Myocyte (in vitro differentiated cells): ENCODE measurements at regions not wholly inside any gene's neighbourhood (a gene's known extent, or its start where the extent isn't known, plus 50 kb on each side); places are given as distances from the start of the nearest gene placed in this dataset.

Experiments
- DNase-seq: peaks from one replicate; pipeline ENCODE4 v3.0.0-alpha.2; 2012; ENCODE audit warnings: low read depth

- DNase-seq: peak; percentile 18
Observed at GRCh38 chr3:102599819-102600576, 165.2 kb downstream of the ZPLD1 start.

GRCh38 chr3:102605153-102605552, 170.3 kb downstream of the ZPLD1 start:
- DNase-seq: no peak

- no peak for DNase-seq
Observed at GRCh38 chr3:102608875-102609274, 174.1 kb downstream of the ZPLD1 start.

- DNase-seq: no peak
Observed at GRCh38 chr3:102614021-102614569, 179.3 kb downstream of the ZPLD1 start.

- no peak for DNase-seq
Observed at GRCh38 chr3:102614585-102614984, 179.8 kb downstream of the ZPLD1 start.

- DNase-seq: no peak
Observed at GRCh38 chr3:102617381-102617780, 182.6 kb downstream of the ZPLD1 start.

GRCh38 chr3:102619361-102619760, 184.5 kb downstream of the ZPLD1 start:
- no peak for DNase-seq

- DNase-seq: no peak
Observed at GRCh38 chr3:102629943-102630342, 195.1 kb downstream of the ZPLD1 start.

GRCh38 chr3:102630531-102630930, 195.7 kb downstream of the ZPLD1 start:
- no peak for DNase-seq

GRCh38 chr3:102643546-102643945, 208.7 kb downstream of the ZPLD1 start:
- no peak for DNase-seq

- no peak for DNase-seq
Observed at GRCh38 chr3:102646557-102646956, 211.7 kb downstream of the ZPLD1 start.

GRCh38 chr3:102660653-102661052, 225.8 kb downstream of the ZPLD1 start:
- no peak for DNase-seq

- DNase-seq: no peak
Observed at GRCh38 chr3:102661707-102662497, 227.1 kb downstream of the ZPLD1 start.

GRCh38 chr3:102662498-102662772, 227.6 kb downstream of the ZPLD1 start:
- no peak for DNase-seq

GRCh38 chr3:102664126-102664525, 229.3 kb downstream of the ZPLD1 start:
- no peak for DNase-seq

GRCh38 chr3:102665183-102665582, 230.4 kb downstream of the ZPLD1 start:
- no peak for DNase-seq

- DNase-seq: peak; percentile 9
Observed at GRCh38 chr3:102668247-102668646, 233.4 kb downstream of the ZPLD1 start.

- DNase-seq: no peak
Observed at GRCh38 chr3:102670986-102671385, 236.2 kb downstream of the ZPLD1 start.

GRCh38 chr3:102672305-102672704, 237.5 kb downstream of the ZPLD1 start:
- DNase-seq: no peak

GRCh38 chr3:102673271-102674115, 238.7 kb downstream of the ZPLD1 start:
- peak; percentile 59 for DNase-seq

- DNase-seq: no peak
Observed at GRCh38 chr3:102674284-102674683, 239.5 kb downstream of the ZPLD1 start.

GRCh38 chr3:102676424-102676823, 241.6 kb downstream of the ZPLD1 start:
- DNase-seq: no peak
